ENCODE measurements at regions not wholly inside any gene's neighbourhood (a gene's known extent, or its start where the extent isn't known, plus 50 kb on each side); places are given as distances from the start of the nearest gene placed in this dataset.

- intact Hi-C loops (cut with DNase I) = no loop called here
- DNase-seq (no peak), ATAC-seq (ENCODE audit: low FRiP score) (no peak)
- no peak overlapping the region for H3K4me3 ChIP-seq (ENCODE audit: low read length in 2 of 2)
- H3K27ac ChIP-seq (ENCODE audit: low read depth in 1 of 2, low read length in 2 of 2) = no peak overlapping the region
- no peaks in the 10 kb centered on the region for H3K27me3 ChIP-seq (ENCODE audit: control insufficient read depth in 1 of 2, insufficient read depth in 2 of 2, low read length in 1 of 2)
- no peaks in the 10 kb centered on the region for H3K9me3 ChIP-seq (ENCODE audit: control insufficient read depth, low read length)
- no peaks in the 10 kb centered on the region for H3K36me3 ChIP-seq (ENCODE audit: control insufficient read depth in 1 of 2, insufficient read depth in 2 of 2, low read length in 1 of 2)
- 85 to 91% methylated on average over 1 of the region's 1 CpG for WGBS, 2 donors
- no peaks in the 10 kb centered on the region for H3K4me1 ChIP-seq (ENCODE audit: control insufficient read depth in 1 of 2, insufficient read depth in 2 of 2, low read length in 2 of 2)
Observed at GRCh38 chr14:49057838-49058510, 528.2 kb downstream of the RPS29 start.

GRCh38 chr14:49056021-49056420 lies 530.2 kb downstream of the RPS29 start:
- intact Hi-C loops (cut with DNase I) = no loop called here
- WGBS, 2 donors = 84 to 86% methylated on average over 1 of the region's 1 CpG
- no peaks in the 10 kb centered on the region for H3K9me3 ChIP-seq (ENCODE audit: control insufficient read depth, low read length)
- H3K4me3 ChIP-seq (ENCODE audit: low read length in 2 of 2) = no peak overlapping the region
- ATAC-seq (ENCODE audit: low FRiP score) (no peak), DNase-seq (no peak)
- no peaks in the 10 kb centered on the region for H3K4me1 ChIP-seq (ENCODE audit: control insufficient read depth in 1 of 2, insufficient read depth in 2 of 2, low read length in 2 of 2)
- H3K27me3 ChIP-seq (ENCODE audit: control insufficient read depth in 1 of 2, insufficient read depth in 2 of 2, low read length in 1 of 2) = no peaks in the 10 kb centered on the region
- H3K36me3 ChIP-seq (ENCODE audit: control insufficient read depth in 1 of 2, insufficient read depth in 2 of 2, low read length in 1 of 2) = no peaks in the 10 kb centered on the region
- no peak overlapping the region for H3K27ac ChIP-seq (ENCODE audit: low read depth in 1 of 2, low read length in 2 of 2)

- intact Hi-C loops (cut with DNase I) = no loop called here
- no peak for DNase-seq
- peaks cover 1% of the 10 kb centered on the region for H3K9me3 ChIP-seq (ENCODE audit: control insufficient read depth, low read length)
- no peak overlapping the region for H3K27ac ChIP-seq (ENCODE audit: low read depth in 1 of 2, low read length in 2 of 2)
- H3K4me3 ChIP-seq (ENCODE audit: low read length in 2 of 2) = no peak overlapping the region
- H3K4me1 ChIP-seq (ENCODE audit: control insufficient read depth in 1 of 2, insufficient read depth in 2 of 2, low read length in 2 of 2) = no peaks in the 10 kb centered on the region
- WGBS, 2 donors = 51 to 52% methylated on average over 2 of the region's 2 CpGs
- no peaks in the 10 kb centered on the region for H3K27me3 ChIP-seq (ENCODE audit: control insufficient read depth in 1 of 2, insufficient read depth in 2 of 2, low read length in 1 of 2)
- H3K36me3 ChIP-seq (ENCODE audit: control insufficient read depth in 1 of 2, insufficient read depth in 2 of 2, low read length in 1 of 2) = no peaks in the 10 kb centered on the region
- ATAC-seq (ENCODE audit: low FRiP score) = no peak
Observed at GRCh38 chr14:49052521-49052920, 533.7 kb downstream of the RPS29 start.

- no peaks in the 10 kb centered on the region for H3K4me1 ChIP-seq (ENCODE audit: control insufficient read depth in 1 of 2, insufficient read depth in 2 of 2, low read length in 2 of 2)
- no peak for DNase-seq
- no peak for ATAC-seq (ENCODE audit: low FRiP score)
Observed at GRCh38 chr14:49051328-49052060, 534.7 kb downstream of the RPS29 start.

GRCh38 chr14:49050822-49051221 lies 535.4 kb downstream of the RPS29 start:
- Histone ChIP-seq H3K4me3 (ENCODE audit: low read length in 2 of 2) (no peak overlapping the region), H3K9me3 (ENCODE audit: control insufficient read depth, low read length) (peaks cover 1% of the 10 kb centered on the region), H3K27ac (ENCODE audit: low read depth in 1 of 2, low read length in 2 of 2) (no peak overlapping the region), H3K36me3 (ENCODE audit: control insufficient read depth in 1 of 2, insufficient read depth in 2 of 2, low read length in 1 of 2) (no peaks in the 10 kb centered on the region), H3K4me1 (ENCODE audit: control insufficient read depth in 1 of 2, insufficient read depth in 2 of 2, low read length in 2 of 2) (no peaks in the 10 kb centered on the region), H3K27me3 (ENCODE audit: control insufficient read depth in 1 of 2, insufficient read depth in 2 of 2, low read length in 1 of 2) (no peaks in the 10 kb centered on the region)
- 58 to 68% methylated on average over 2 of the region's 2 CpGs for WGBS, 2 donors
- DNase-seq (no peak), ATAC-seq (ENCODE audit: low FRiP score) (no peak)
- intact Hi-C loops (cut with DNase I) = no loop called here

More at GRCh38 chr14:49051328-49052060, 534.7 kb downstream of the RPS29 start:
- H3K27ac ChIP-seq (ENCODE audit: low read depth in 1 of 2, low read length in 2 of 2) = no peak overlapping the region
- no peak overlapping the region for H3K4me3 ChIP-seq (ENCODE audit: low read length in 2 of 2)
- H3K9me3 ChIP-seq (ENCODE audit: control insufficient read depth, low read length) = peaks cover 1% of the 10 kb centered on the region
- intact Hi-C loops (cut with DNase I) = no loop called here
- H3K27me3 ChIP-seq (ENCODE audit: control insufficient read depth in 1 of 2, insufficient read depth in 2 of 2, low read length in 1 of 2) = no peaks in the 10 kb centered on the region
- WGBS, 2 donors = 89 to 93% methylated on average over 4 of the region's 4 CpGs
- no peaks in the 10 kb centered on the region for H3K36me3 ChIP-seq (ENCODE audit: control insufficient read depth in 1 of 2, insufficient read depth in 2 of 2, low read length in 1 of 2)

GRCh38 chr14:49049711-49050110 lies 536.5 kb downstream of the RPS29 start:
- Histone ChIP-seq H3K9me3 (ENCODE audit: control insufficient read depth, low read length) (peaks cover 1% of the 10 kb centered on the region), H3K36me3 (ENCODE audit: control insufficient read depth in 1 of 2, insufficient read depth in 2 of 2, low read length in 1 of 2) (no peaks in the 10 kb centered on the region), H3K27ac (ENCODE audit: low read depth in 1 of 2, low read length in 2 of 2) (no peak overlapping the region), H3K27me3 (ENCODE audit: control insufficient read depth in 1 of 2, insufficient read depth in 2 of 2, low read length in 1 of 2) (no peaks in the 10 kb centered on the region), H3K4me1 (ENCODE audit: control insufficient read depth in 1 of 2, insufficient read depth in 2 of 2, low read length in 2 of 2) (no peaks in the 10 kb centered on the region), H3K4me3 (ENCODE audit: low read length in 2 of 2) (no peak overlapping the region)
- ATAC-seq (ENCODE audit: low FRiP score) (no peak), DNase-seq (no peak)
- intact Hi-C loops (cut with DNase I) = no loop called here

GRCh38 chr14:49044981-49045380 lies 541.2 kb downstream of the RPS29 start:
- intact Hi-C loops (cut with DNase I) = no loop called here
- DNase-seq = no peak
- Histone ChIP-seq H3K27ac (ENCODE audit: low read depth in 1 of 2, low read length in 2 of 2) (no peak overlapping the region), H3K9me3 (ENCODE audit: control insufficient read depth, low read length) (no peaks in the 10 kb centered on the region), H3K4me3 (ENCODE audit: low read length in 2 of 2) (no peak overlapping the region), H3K27me3 (ENCODE audit: control insufficient read depth in 1 of 2, insufficient read depth in 2 of 2, low read length in 1 of 2) (no peaks in the 10 kb centered on the region), H3K36me3 (ENCODE audit: control insufficient read depth in 1 of 2, insufficient read depth in 2 of 2, low read length in 1 of 2) (no peaks in the 10 kb centered on the region), H3K4me1 (ENCODE audit: control insufficient read depth in 1 of 2, insufficient read depth in 2 of 2, low read length in 2 of 2) (no peaks in the 10 kb centered on the region)
- ATAC-seq (ENCODE audit: low FRiP score) = no peak
- WGBS, 2 donors = 89 to 92% methylated on average over 2 of the region's 2 CpGs

- Histone ChIP-seq H3K36me3 (ENCODE audit: control insufficient read depth in 1 of 2, insufficient read depth in 2 of 2, low read length in 1 of 2) (no peaks in the 10 kb centered on the region), H3K27me3 (ENCODE audit: control insufficient read depth in 1 of 2, insufficient read depth in 2 of 2, low read length in 1 of 2) (no peaks in the 10 kb centered on the region), H3K27ac (ENCODE audit: low read depth in 1 of 2, low read length in 2 of 2) (no peak overlapping the region), H3K4me1 (ENCODE audit: control insufficient read depth in 1 of 2, insufficient read depth in 2 of 2, low read length in 2 of 2) (no peaks in the 10 kb centered on the region), H3K4me3 (ENCODE audit: low read length in 2 of 2) (no peak overlapping the region), H3K9me3 (ENCODE audit: control insufficient read depth, low read length) (no peaks in the 10 kb centered on the region)
- intact Hi-C loops (cut with DNase I) = no loop called here
- no peak for DNase-seq
- 12 to 22% methylated on average over 8 of the region's 8 CpGs for WGBS, 2 donors
- no peak for ATAC-seq (ENCODE audit: low FRiP score)
Observed at GRCh38 chr14:49036984-49037516, 549.1 kb downstream of the RPS29 start.

- no peaks in the 10 kb centered on the region for H3K36me3 ChIP-seq (ENCODE audit: control insufficient read depth in 1 of 2, insufficient read depth in 2 of 2, low read length in 1 of 2)
- H3K4me3 ChIP-seq (ENCODE audit: low read length in 2 of 2) = no peak overlapping the region
- ATAC-seq (ENCODE audit: low FRiP score) (no peak), DNase-seq (no peak)
- 91 to 93% methylated on average over 5 of the region's 5 CpGs for WGBS, 2 donors
- H3K27me3 ChIP-seq (ENCODE audit: control insufficient read depth in 1 of 2, insufficient read depth in 2 of 2, low read length in 1 of 2) = no peaks in the 10 kb centered on the region
- H3K27ac ChIP-seq (ENCODE audit: low read depth in 1 of 2, low read length in 2 of 2) = no peak overlapping the region
- no peaks in the 10 kb centered on the region for H3K9me3 ChIP-seq (ENCODE audit: control insufficient read depth, low read length)
- intact Hi-C loops (cut with DNase I) = no loop called here
- H3K4me1 ChIP-seq (ENCODE audit: control insufficient read depth in 1 of 2, insufficient read depth in 2 of 2, low read length in 2 of 2) = no peaks in the 10 kb centered on the region
Observed at GRCh38 chr14:49036266-49036665, 549.9 kb downstream of the RPS29 start.
